RWPE1 (cell line): ENCODE measurements at regions not wholly inside any gene's neighbourhood (a gene's known extent, or its start where the extent isn't known, plus 50 kb on each side); places are given as distances from the start of the nearest gene placed in this dataset.
"Not testable (repeated sequence)": the region's sequence is repeated elsewhere in the genome, so short reads cannot be mapped to it uniquely, and the experiment has no call there.

ENCODE experiments used
- CTCF ChIA-PET: fragments of 350-600 bp; sonication (Branson Sonifier 250); formaldehyde crosslinking; extraction: SDS; loops from one replicate; lab custom pipeline; 2021; lab: Yijun Ruan, JAX
- POLR2A ChIA-PET: fragments of 400-600 bp; formaldehyde crosslinking; extraction: SDS; loops from one replicate; lab custom pipeline; 2020; ENCODE audit warnings: antibody characterized with exemption; ENCODE audit not compliant: low non-redundant PET; lab: Yijun Ruan, JAX
- DNase-seq: peaks from one replicate; pipeline ENCODE4 v3.0.0; 2012; ENCODE audit warnings: low spot score
- H3K27ac ChIP-seq: fragments of 450-650 bp; 2 replicates; pipeline ENCODE4 v1.5.1; 2017
- TF ChIP-seq, protein P1 (sequence below): fragments of 450-650 bp; conservative IDR thresholded peaks from 2 replicates; pipeline ENCODE4 v1.5.1; 2017; ENCODE audit warnings: low read depth, mild to moderate bottlenecking

DNA sequence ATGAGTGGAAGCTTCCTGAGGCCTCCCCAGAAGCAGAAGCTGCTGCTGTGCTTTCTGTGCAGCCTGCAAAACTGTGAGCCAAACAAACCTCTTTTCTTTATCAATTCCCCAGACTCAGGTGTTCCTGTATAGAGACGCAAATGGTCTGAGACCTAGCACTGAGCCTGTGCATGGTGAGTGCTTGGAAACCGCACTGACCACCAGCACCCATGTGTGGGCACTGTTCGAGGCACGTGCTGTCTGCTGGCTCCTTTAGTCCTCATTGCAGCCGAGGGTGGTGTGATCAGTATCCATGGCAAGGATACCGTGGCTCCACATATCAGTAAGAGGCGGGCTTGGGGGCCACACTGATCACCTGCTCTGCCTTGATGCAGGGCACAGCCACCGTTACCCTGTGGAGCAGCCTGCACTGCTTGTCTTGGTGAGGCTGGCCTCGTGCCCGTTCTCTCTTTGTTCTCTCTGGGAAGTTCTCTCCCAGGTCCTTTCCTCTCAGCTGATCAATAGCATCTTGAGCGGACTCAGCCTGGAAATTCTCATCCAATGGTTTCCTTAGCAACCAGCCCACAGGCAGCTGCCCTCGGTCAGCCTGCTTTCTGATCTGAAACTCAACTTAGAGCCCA is 101.0 kb downstream of the PLXNA1 start:
- CTCF ChIA-PET: interaction anchor here (0.8 kb wide), 1 partner anchor 461 kb away, joined by 6 read pairs; no protein-coding TSS in a partner anchor
- TF ChIP-seq, protein P1, sequence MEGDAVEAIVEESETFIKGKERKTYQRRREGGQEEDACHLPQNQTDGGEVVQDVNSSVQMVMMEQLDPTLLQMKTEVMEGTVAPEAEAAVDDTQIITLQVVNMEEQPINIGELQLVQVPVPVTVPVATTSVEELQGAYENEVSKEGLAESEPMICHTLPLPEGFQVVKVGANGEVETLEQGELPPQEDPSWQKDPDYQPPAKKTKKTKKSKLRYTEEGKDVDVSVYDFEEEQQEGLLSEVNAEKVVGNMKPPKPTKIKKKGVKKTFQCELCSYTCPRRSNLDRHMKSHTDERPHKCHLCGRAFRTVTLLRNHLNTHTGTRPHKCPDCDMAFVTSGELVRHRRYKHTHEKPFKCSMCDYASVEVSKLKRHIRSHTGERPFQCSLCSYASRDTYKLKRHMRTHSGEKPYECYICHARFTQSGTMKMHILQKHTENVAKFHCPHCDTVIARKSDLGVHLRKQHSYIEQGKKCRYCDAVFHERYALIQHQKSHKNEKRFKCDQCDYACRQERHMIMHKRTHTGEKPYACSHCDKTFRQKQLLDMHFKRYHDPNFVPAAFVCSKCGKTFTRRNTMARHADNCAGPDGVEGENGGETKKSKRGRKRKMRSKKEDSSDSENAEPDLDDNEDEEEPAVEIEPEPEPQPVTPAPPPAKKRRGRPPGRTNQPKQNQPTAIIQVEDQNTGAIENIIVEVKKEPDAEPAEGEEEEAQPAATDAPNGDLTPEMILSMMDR: no peak
- no peak overlapping the region for H3K27ac ChIP-seq
- no peak for DNase-seq
- POLR2A ChIA-PET: no interaction called here

DNA sequence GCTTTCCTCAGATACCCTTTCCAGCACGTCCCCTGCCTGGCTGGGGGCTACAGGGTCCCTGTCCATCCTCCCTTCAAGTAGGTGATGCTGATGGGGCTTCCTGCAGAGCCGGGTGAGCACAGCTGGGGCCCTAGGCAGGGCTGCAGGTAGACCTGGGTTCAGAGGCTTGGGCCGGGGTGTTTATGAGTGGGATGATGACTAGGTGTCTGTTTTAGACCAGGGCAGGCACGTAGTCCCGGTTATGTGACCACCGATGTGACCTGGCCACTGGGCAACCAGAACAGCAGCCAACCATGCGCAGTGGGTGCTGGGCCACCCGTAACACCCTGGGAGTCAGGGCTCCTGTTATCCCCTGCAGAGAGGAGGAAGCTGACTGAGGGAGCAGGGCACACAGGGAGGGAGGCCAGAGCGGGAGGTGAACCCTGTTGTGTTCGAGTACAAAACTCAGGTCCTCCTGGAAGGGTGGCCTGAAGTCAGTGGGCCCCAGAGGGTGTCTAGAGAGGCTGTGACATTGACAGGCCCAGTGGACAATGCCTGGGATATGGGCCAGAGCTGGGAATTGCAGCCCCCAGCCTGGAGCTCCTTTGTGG is 101.6 kb downstream of the PLXNA1 start:
- ChIA-PET POLR2A (no interaction called here), CTCF (no interaction called here)
- TF ChIP-seq, protein P1: no peak
- H3K27ac ChIP-seq: no peak overlapping the region
- no peak for DNase-seq

DNA sequence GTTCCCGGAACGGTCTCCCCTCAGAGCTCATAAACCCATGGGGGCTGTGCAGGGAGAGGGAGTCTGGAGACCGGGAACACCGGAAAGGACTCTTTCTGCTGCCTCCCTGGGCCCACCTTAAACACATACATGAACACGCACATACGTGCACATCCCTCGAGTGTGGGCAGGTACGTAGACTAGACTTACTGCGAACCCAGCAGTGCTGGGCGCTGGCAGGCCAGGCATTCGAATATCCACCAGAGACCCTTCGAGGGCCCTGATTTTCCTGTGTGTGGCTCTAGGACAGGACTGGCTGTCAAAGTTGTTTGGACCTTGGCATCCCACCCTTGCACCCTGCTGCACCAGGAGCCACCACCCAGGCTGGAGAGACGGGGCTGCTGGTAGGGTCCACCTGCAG is 102.7 kb downstream of the PLXNA1 start:
- ChIA-PET CTCF (no interaction called here), POLR2A (no interaction called here)
- H3K27ac ChIP-seq: no peak overlapping the region
- DNase-seq: no peak
- TF ChIP-seq, protein P1: no peak

DNA sequence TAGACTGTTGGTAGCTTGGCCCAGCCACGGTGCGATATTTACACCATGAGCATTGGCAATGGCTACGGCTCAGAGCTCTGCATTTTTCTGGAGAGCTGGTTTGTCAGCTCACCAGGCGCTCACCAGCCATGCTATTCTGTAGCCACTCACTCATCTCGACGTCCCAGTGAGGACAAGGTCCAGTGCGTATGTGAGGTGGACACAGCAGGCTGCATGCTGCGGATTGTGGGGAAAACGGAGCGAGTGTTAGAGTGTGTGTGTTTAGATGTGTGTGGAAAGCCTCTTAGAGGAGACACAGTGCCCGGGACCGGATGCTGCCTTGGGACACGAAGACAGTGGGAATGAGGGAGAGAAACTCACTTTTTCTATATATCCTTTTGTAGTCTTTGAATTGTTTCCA is 103.7 kb downstream of the PLXNA1 start:
- CTCF ChIA-PET: interaction anchor here (1.0 kb wide), 1 partner anchor 23 kb away, joined by 4 read pairs; no protein-coding TSS in a partner anchor

DNA sequence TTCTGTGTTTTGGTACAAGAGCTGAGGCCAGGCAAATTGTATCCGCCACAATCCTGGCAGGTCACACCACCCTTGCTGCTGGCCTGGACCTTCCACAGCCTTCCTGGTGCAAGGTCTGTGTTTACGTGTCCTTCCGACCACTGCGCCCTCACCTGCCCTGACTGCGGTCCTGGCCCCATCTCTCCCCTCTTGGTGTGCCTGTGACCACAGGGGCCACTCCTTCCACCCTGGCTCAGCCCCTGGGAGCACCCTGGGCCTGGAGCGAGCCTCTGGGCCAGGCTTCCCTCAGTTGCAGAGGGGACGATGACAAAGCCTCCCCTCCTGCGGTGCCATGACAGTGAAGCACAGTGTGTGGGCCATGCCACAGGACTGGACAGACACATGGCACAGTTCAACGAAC is 104.5 kb downstream of the PLXNA1 start:
- ChIA-PET POLR2A (no interaction called here), CTCF (no interaction called here)
- DNase-seq: no peak
- TF ChIP-seq, protein P1: no peak
- H3K27ac ChIP-seq: no peak overlapping the region

More for the DNA sequence above, 103.7 kb downstream of the PLXNA1 start:
- POLR2A ChIA-PET, H3K27ac ChIP-seq, DNase-seq: not testable (repeated sequence)

DNA sequence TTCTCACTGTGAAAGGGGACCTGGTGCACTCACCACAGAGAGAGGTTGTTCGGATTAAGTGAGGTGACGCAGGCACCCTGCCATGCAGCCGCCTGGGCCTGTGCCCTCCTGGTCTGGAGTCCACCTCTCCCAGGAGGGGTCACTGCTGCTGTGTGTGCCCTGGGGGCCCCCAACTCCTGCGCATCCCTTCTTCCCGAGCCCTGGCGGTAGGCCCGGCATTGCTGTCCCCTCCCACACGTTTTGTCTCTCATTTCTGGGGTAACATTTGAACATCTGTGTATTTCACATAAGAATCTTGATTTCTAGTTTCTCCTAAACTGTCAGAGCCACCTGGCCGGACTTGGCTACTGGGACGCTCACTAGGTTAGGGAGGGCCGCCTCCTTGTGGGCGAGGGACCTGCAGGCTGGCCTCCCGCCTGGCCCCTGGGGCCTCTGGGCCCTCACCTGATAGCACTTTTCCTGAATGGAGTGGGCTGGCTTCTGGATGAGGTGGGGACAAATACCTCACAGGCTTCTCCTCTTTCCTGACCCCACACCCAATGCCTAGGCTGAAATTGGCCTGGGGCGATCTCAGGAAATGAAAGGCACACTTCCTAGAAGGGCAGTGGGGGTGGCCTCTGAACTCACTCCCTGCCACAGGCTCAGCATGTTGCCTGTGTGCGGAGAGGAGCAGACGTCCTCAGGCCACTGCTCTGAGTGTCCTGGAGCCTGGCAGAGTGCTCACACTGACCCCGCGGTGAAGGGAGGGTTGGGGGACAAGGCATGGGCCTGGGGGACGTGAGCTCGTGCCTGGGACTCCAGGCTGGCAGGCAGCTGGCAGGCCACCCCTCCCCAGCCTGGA is 104.2 kb upstream of the PRR23E start:
- H3K27ac ChIP-seq: no peak overlapping the region
- ChIA-PET POLR2A (no interaction called here), CTCF (no interaction called here)
- no peak for DNase-seq
- TF ChIP-seq, protein P1: no peak
